ENCODE measurements at regions not wholly inside any gene's neighbourhood (a gene's known extent, or its start where the extent isn't known, plus 50 kb on each side); places are given as distances from the start of the nearest gene placed in this dataset.

DNA sequence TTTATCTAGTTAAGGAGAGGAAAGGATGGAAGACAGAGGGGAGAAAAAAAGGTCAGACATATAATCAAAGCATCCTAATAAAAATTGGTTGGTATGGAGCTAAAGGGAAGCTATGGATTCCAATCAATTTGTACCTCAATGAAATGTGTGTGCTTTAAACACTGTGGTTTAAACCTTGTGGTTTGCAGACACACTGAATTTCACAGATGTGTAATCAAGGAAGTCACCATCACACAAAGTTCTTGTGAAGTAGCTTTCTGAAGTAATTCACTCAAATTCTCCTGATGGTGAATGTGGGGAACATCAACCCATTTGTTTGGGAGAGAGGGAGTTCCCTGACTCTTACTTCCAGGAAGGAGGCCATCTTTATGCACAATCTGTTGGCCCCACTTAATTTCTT lies 243.3 kb upstream of the KRR1 start:
- TF ChIP-seq POLR2AphosphoS5 (IDR thresholded peaks at IDR 0.05; ENCODE audit: low read depth, low read length) (no peak), POLR2A (IDR thresholded peaks at IDR 0.05; ENCODE audit: low read depth, low read length) (no peak), TAF1 (IDR thresholded peaks at IDR 0.05; ENCODE audit: borderline replicate concordance, low read depth, low read length) (no peak)

Data from GM12892 (cell line).